Neural cell (in vitro differentiated cells): ENCODE measurements at regions not wholly inside any gene's neighbourhood (a gene's known extent, or its start where the extent isn't known, plus 50 kb on each side); places are given as distances from the start of the nearest gene placed in this dataset.

ENCODE experiments used
- CTCF ChIP-seq: fragments of 450-650 bp; IDR thresholded peaks from 2 replicates; pipeline ENCODE4 v1.5.1; 2014; ENCODE audit warnings: antibody characterized with exemption, mild to moderate bottlenecking, moderate library complexity; ENCODE audit not compliant: poor library complexity, severe bottlenecking
- EP300 ChIP-seq: fragments of 450-650 bp; conservative IDR thresholded peaks from 2 replicates; pipeline ENCODE4 v1.6.1; 2014; ENCODE audit warnings: antibody characterized with exemption, mild to moderate bottlenecking, moderate library complexity; ENCODE audit not compliant: poor library complexity, severe bottlenecking
- MXI1 ChIP-seq: fragments of 450-650 bp; conservative IDR thresholded peaks from 2 replicates; pipeline ENCODE4 v1.6.1; 2014; ENCODE audit warnings: antibody characterized with exemption, mild to moderate bottlenecking; ENCODE audit not compliant: poor library complexity, severe bottlenecking
- POLR2AphosphoS5 ChIP-seq: IDR thresholded peaks from 2 replicates; pipeline ENCODE4 v1.6.1; 2012
- REST ChIP-seq: IDR thresholded peaks from 2 replicates; pipeline ENCODE4 v1.6.1; 2012; ENCODE audit warnings: borderline replicate concordance

GRCh38 chr14:29352706-29353080, 575.0 kb downstream of the PRKD1 start:
- TF ChIP-seq MXI1 (no peak), CTCF (no peak), POLR2AphosphoS5 (no peak), REST (no peak), EP300 (no peak)
